Memory B cell (primary cell): ENCODE measurements at regions not wholly inside any gene's neighbourhood (a gene's known extent, or its start where the extent isn't known, plus 50 kb on each side); places are given as distances from the start of the nearest gene placed in this dataset.
"Not testable (repeated sequence)": the region's sequence is repeated elsewhere in the genome, so short reads cannot be mapped to it uniquely, and the experiment has no call there.

ENCODE experiments used
- ATAC-seq: fragments of 150-1000 bp; cut with Tn5 transposase; 2 replicates; pipeline ENCODE4 v1.10.0; 2021; ENCODE audit warnings: low read depth, mild to moderate bottlenecking, moderate library complexity
- DNase-seq, 2 donors: peaks; one replicate each; pipeline ENCODE4 v3.0.0; 2022; ENCODE audit warnings: low spot score in 2 of 2
- H3K27ac Mint-ChIP-seq: one replicate; pipeline ENCODE4 v1.8.0; 2022; ENCODE audit warnings: mild to moderate bottlenecking, moderate library complexity, mixed read lengths
- H3K27me3 Mint-ChIP-seq: one replicate; pipeline ENCODE4 v1.8.0; 2022; ENCODE audit warnings: mixed read lengths
- H3K36me3 Mint-ChIP-seq: one replicate; pipeline ENCODE4 v1.8.0; 2022; ENCODE audit warnings: mild to moderate bottlenecking, mixed read lengths
- H3K4me1 Mint-ChIP-seq: one replicate; pipeline ENCODE4 v1.8.0; 2022; ENCODE audit warnings: mixed read lengths
- H3K4me3 Mint-ChIP-seq: one replicate; pipeline ENCODE4 v1.8.0; 2022; ENCODE audit warnings: mild to moderate bottlenecking, moderate library complexity, mixed read lengths
- H3K9me3 Mint-ChIP-seq: one replicate; pipeline ENCODE4 v1.8.0; 2022; ENCODE audit warnings: mixed read lengths

DNA sequence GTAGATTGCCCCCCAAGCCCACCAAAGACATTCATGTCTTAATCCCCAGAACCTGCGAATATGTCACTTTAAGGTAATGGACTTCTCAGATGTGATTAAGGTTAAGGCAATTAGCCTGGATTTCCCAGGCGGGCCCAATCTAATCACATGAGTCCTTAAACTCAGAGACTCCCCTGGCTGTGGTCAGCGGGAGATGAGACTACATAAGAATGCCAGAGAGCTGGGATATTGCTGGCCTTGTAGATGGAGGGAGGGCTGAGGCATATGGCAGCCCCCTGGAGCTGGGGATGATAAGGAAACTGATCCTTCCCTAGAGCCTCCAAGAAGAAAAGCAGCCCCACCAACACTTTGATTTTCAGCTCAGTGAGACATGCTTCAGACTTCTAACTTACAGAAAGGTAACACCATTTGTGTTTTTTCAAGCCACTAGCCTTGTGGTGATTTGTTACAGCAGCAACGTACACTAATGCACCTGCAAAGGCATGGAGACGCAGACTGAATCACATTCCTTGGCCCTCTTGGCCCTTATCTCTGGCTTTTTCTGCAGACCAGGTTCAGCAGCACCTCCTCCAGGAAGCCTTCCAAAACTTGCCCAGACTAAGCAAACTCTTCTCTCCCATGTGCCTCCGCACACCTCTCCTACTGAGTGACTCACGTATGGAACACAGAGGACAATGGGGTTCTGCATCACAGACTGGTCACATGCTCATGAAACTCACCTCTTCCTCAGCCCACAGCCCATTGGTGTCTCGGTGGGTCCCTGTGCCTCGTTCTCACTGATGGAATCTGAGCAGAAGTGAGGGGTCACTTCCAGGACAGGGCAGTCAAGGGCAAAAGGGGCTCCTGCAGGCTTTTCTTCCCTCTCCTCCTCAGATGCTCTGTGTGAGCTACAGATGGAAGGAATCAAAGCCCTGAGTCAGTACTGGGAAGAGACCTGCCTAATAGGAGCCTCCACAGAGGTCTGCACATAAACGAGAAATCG lies 86.3 kb upstream of the HMGXB4 start:
- Mint-ChIP-seq H3K36me3 (no peaks in the 10 kb centered on the region), H3K4me1 (no peaks in the 10 kb centered on the region), H3K27ac (no peak overlapping the region), H3K4me3 (no peak overlapping the region), H3K9me3 (peaks cover 1% of the 10 kb centered on the region), H3K27me3 (peaks cover 11% of the 10 kb centered on the region)
- ATAC-seq (no peak), DNase-seq (no peak)

DNA sequence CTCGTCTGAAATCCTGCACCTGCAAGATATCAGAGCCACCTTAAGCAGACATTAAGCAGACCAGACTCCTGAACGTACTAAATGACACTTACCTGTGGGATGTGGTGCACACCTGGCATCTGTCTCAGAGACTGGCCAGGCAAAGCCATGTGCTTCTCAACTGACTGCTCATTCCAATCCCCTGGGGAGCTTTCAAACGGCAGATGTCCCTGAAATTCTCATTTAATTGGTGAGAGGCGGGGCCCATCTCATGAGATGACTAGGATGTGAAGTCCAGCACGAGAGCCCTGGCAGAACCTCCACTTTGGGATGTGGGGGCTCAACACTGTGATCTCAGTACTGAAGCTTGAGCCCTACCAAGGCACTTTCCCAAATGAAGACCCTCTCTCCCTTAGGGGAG lies 84.9 kb upstream of the HMGXB4 start:
- no peak for DNase-seq
- no peaks in the 10 kb centered on the region for H3K36me3 Mint-ChIP-seq

DNA sequence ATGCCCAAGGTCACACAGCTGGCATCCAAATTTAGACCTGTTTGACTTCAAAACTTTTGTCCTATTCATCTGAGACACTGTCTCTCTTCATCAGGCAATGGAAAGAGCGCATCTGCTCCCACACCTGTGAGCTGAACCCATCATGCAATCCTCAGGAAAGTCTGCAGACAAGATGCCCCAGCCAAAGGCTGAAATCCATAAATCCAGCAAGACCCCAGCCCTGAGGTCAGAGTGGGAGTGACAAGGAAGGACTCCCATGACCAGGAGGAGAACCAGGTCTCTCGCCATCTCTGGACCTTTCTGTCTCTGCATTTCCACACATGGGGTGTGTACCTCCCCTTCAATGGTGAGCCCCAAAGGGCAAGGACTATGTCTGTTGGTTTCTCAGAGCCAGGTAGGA lies 83.6 kb upstream of the HMGXB4 start:
- Mint-ChIP-seq H3K27me3 (peaks cover 16% of the 10 kb centered on the region), H3K9me3 (no peaks in the 10 kb centered on the region), H3K36me3 (no peaks in the 10 kb centered on the region), H3K4me3 (no peak overlapping the region), H3K4me1 (no peaks in the 10 kb centered on the region), H3K27ac (no peak overlapping the region)
- ATAC-seq (no peak), DNase-seq (no peak)

More for the DNA sequence above, 84.9 kb upstream of the HMGXB4 start:
- H3K9me3 Mint-ChIP-seq = no peaks in the 10 kb centered on the region
- no peaks in the 10 kb centered on the region for H3K4me1 Mint-ChIP-seq
- peaks cover 14% of the 10 kb centered on the region for H3K27me3 Mint-ChIP-seq
- no peak for ATAC-seq
- no peak overlapping the region for H3K27ac Mint-ChIP-seq
- H3K4me3 Mint-ChIP-seq = no peak overlapping the region

DNA sequence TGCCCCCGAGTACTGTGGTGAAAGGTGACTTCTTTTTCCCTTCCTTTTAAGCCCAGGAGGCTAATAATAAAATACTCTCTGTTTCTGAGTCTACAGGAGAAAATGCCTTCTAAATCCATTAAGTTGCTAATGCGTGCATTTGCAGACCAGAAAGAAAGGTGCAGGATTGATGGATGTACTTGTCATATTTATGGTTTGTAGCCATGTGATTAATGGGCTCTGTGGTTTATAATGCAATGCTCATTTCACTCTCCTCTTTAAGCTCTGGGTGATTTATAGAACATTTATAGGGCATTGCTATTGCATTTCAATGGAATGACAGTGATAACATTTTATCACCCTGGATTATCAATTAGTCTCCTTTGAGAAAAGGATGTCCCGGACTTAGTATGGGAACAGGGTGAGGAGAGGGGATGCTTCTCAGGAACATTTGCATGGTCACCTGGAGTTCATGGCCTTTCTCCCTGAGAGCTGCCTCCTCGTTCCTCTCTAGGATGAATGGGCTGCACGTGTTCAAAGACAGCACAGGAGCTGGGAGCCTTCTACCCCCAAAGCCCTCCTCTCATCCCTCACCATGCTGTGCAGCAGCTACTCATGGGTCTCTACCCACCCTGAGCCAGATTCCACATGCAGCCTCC lies 82.8 kb upstream of the HMGXB4 start:
- Mint-ChIP-seq H3K4me3 (no peak overlapping the region), H3K36me3 (no peaks in the 10 kb centered on the region)
- no peak for ATAC-seq

DNA sequence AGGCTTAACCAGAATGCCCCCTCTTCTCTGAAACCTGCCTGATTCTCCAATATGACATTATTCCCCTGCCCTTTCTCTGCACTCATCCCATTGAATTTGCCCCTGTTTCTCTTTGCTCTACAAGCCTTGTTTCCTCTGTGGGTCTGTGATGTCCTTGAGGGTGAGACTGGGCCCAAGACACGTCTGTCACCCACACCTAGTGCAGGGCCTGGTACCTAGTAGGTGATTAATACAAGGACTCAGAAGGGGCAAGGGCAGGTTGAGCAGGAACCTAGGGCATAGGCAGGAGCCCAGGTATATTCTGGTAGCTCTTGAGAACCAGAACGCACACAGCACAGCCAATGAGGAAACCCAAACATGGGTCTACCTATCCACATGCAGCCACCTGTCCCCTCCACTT lies 81.9 kb upstream of the HMGXB4 start:
- H3K9me3 Mint-ChIP-seq = no peaks in the 10 kb centered on the region
- peaks cover 16% of the 10 kb centered on the region for H3K27me3 Mint-ChIP-seq
- H3K4me1 Mint-ChIP-seq = no peaks in the 10 kb centered on the region
- no peak overlapping the region for H3K4me3 Mint-ChIP-seq
- H3K27ac Mint-ChIP-seq = no peak overlapping the region
- no peaks in the 10 kb centered on the region for H3K36me3 Mint-ChIP-seq
- no peak for ATAC-seq
- no peak for DNase-seq

More for the DNA sequence above, 82.8 kb upstream of the HMGXB4 start:
- H3K4me1 Mint-ChIP-seq = no peaks in the 10 kb centered on the region
- peaks cover 17% of the 10 kb centered on the region for H3K27me3 Mint-ChIP-seq
- no peak for DNase-seq
- H3K9me3 Mint-ChIP-seq = no peaks in the 10 kb centered on the region
- no peak overlapping the region for H3K27ac Mint-ChIP-seq

DNA sequence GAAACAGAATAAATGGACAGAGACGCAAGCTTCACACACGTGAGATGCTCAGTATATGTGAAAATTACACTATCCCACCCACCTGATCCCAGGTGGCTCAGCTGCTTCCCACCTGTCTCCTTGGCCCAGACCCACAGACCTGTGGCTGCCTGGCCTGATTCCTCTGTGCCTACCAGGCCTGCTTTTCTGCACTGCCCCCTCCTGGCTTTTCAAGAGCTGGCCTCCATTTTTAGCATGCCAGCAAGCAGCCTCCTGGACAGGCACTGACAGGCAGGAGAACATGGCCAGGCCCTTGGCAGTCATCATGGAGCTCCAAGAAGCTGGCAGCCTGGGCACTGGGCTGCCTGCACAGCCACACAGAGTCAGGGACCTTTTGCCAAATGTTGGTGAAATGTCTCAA lies 79.5 kb upstream of the HMGXB4 start:
- H3K9me3 Mint-ChIP-seq = no peaks in the 10 kb centered on the region
- H3K27ac Mint-ChIP-seq = no peak overlapping the region
- ATAC-seq (no peak), DNase-seq (no peak)
- H3K27me3 Mint-ChIP-seq = peaks cover 14% of the 10 kb centered on the region
- no peaks in the 10 kb centered on the region for H3K4me1 Mint-ChIP-seq
- H3K4me3 Mint-ChIP-seq = no peak overlapping the region
- no peaks in the 10 kb centered on the region for H3K36me3 Mint-ChIP-seq

DNA sequence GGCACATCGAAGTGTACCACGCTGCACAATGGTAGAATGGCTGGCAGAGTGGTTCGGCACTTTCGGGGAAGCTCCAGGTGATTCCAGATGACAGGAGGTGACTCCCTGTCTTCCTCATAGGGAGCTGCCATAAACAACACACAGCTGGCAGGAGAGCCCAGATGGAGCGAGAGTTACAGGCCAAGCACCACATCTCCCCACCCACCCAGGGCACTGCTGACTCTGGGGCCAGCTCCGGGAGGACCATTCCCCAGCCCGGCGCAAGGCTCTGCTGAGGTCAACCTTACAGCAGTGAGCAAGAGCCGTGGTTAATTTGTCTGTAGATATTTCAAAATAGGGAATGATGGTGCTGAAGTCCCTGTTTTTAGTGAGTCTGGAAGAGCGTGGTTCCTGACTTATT lies 78.8 kb upstream of the HMGXB4 start:
- peaks cover 14% of the 10 kb centered on the region for H3K27me3 Mint-ChIP-seq
- DNase-seq = no peak
- no peaks in the 10 kb centered on the region for H3K36me3 Mint-ChIP-seq
- H3K9me3 Mint-ChIP-seq = no peaks in the 10 kb centered on the region
- no peak for ATAC-seq
- no peaks in the 10 kb centered on the region for H3K4me1 Mint-ChIP-seq
- H3K27ac Mint-ChIP-seq = no peak overlapping the region
- no peak overlapping the region for H3K4me3 Mint-ChIP-seq

DNA sequence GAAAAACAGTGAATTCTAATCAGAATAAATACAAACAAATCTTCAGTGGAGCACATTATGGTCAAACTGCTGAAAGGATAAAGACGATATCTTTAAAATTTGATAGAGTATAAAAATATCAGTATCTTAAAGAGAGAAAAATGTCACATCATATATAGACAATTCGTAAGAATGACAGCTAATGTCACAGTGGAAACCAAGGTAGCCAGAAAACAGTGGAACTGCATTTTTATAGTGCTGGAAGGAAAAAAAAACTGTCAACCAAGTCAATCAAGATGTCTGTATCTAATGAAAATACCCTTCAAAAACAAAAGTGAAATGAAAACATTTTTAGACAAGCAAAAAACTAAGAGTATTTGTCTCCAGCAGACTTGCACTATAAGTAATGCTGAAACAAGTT lies 73.4 kb upstream of the HMGXB4 start:
- Mint-ChIP-seq H3K27ac (no peak overlapping the region), H3K4me1 (no peaks in the 10 kb centered on the region), H3K4me3 (no peak overlapping the region), H3K9me3 (peaks cover 3% of the 10 kb centered on the region), H3K27me3 (peaks cover 1% of the 10 kb centered on the region), H3K36me3 (no peaks in the 10 kb centered on the region)
- DNase-seq (no peak), ATAC-seq (no peak)

DNA sequence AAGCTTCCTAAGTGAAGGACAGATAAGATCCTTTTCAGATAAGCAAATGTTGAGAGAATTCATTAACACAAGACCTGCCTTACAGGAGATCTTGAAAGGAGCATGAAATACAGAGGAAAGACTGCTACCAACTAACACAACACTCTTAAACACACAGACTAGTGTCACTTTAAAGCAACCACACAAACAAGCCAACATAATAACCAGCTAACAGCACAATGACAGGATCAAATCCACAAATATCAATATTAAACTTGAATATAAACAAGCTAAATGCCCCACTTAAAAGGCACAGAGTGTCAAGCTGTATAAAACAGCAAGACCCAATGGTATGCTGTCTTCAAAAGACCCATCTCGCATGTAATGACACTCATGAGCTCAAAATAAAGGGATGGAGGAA lies 70.8 kb upstream of the HMGXB4 start:
- DNase-seq (no peak), ATAC-seq (no peak)
- Mint-ChIP-seq H3K36me3 (peaks cover 4% of the 10 kb centered on the region), H3K4me3 (no peak overlapping the region), H3K4me1 (no peaks in the 10 kb centered on the region), H3K27me3 (peaks cover 5% of the 10 kb centered on the region), H3K9me3 (peaks cover 14% of the 10 kb centered on the region), H3K27ac (no peak overlapping the region)

DNA sequence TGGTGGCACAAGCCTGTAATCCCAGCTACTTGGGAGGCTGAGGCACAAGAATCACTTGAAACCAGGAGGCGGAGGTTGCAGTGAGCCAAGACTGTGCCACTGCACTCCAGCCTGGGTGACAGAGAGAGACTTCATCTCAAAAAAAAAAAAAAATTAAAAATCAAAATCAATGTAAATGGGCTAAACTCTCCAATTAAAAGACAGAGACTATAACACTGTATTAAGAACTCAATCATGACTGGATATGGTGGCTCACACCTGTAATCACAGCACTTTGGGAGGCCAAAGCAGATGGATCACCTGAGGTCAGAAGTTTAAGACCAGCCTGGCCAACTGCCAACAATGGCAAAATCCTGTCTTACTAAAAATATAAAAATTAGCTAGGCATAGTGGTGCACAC lies 68.4 kb upstream of the HMGXB4 start:
- not testable (repeated sequence) for ATAC-seq, H3K36me3 Mint-ChIP-seq, H3K4me1 Mint-ChIP-seq, DNase-seq, H3K4me3 Mint-ChIP-seq, H3K27me3 Mint-ChIP-seq, H3K27ac Mint-ChIP-seq
- peaks cover 18% of the 10 kb centered on the region for H3K9me3 Mint-ChIP-seq

DNA sequence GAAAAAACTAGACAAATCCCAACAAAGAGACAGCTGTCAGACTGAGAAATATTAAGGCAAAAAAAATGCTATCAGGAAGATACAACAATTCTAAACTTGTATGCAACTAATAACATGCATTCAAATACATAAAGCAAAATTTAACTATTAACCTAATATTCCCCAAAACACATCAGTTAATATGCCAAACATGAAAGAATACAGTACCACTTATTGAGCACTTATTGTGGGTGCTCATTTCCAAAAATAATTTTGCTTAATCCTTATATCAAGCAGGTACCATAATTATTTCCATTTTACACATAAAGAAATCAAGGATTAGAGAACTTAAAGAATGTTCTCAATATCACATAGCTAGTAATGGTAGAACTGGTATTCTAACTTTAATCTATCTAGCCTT lies 67.7 kb upstream of the HMGXB4 start:
- H3K4me3 Mint-ChIP-seq = no peak overlapping the region
- no peaks in the 10 kb centered on the region for H3K4me1 Mint-ChIP-seq

DNA sequence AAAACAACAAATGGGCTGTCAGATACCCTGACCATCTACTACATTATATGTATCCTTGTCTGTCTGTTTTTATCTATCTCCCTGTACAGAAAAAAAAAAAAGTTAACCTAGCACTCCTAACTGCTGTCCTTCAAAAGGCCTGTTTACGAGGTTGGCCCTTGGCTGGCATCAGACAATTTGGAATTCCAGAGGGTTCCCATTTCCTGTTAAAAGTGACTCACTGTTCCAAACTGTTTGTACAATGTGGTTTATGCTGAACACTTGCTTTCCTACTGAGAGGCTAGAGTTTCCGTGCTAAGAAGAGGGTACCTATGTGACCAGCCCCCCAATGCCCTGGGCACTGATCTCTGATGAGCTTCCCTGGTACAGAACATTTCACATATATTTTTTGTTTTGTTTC lies 65.9 kb upstream of the HMGXB4 start:
- peaks cover 18% of the 10 kb centered on the region for H3K9me3 Mint-ChIP-seq
- no peak overlapping the region for H3K4me3 Mint-ChIP-seq
- ATAC-seq (no peak), DNase-seq (no peak)
- H3K27me3 Mint-ChIP-seq = peaks cover 4% of the 10 kb centered on the region
- peaks cover 4% of the 10 kb centered on the region for H3K36me3 Mint-ChIP-seq
- H3K4me1 Mint-ChIP-seq = no peaks in the 10 kb centered on the region
- no peak overlapping the region for H3K27ac Mint-ChIP-seq

More for the DNA sequence above, 67.7 kb upstream of the HMGXB4 start:
- peaks cover 18% of the 10 kb centered on the region for H3K9me3 Mint-ChIP-seq
- H3K27me3 Mint-ChIP-seq = peaks cover 5% of the 10 kb centered on the region
- DNase-seq (no peak), ATAC-seq (no peak)
- no peak overlapping the region for H3K27ac Mint-ChIP-seq
- H3K36me3 Mint-ChIP-seq = peaks cover 4% of the 10 kb centered on the region

DNA sequence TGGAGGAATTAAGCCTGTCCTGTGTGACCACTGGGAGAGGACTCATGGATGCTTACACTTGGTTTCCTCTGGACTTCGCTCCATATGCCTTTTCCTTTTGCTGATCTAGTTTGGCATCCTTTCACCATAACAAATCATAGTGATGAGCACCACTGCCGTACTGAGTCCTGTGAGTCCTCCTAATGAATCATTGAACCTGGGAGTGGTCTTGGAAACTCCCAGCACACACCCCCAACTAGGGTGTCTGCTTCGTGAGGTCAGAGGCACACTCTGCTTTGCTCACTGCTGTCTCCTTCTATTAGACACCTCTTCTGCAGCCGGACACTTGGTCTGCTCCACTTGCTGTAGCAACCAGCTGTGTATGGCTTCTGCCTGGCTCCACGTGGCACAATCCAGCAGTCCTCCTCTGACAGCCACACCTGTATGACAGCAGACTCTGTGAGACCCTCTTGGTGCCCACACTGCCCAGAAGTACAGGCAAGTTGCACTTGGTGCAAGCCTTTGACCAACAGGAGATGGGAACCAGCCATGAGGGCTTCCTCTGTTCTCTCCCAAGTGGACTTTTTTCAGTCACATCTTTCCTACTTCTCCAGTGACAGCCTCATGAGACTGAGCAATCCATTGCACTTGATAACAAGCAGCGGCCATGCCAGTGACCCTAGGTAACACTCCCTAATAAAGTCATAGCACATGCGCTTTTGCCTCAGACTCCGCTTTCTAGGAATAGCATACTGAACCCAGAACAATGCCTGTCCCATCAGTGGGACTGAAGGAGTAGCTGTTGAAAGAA lies 65.0 kb upstream of the HMGXB4 start:
- no peak for DNase-seq
- no peak overlapping the region for H3K27ac Mint-ChIP-seq

DNA sequence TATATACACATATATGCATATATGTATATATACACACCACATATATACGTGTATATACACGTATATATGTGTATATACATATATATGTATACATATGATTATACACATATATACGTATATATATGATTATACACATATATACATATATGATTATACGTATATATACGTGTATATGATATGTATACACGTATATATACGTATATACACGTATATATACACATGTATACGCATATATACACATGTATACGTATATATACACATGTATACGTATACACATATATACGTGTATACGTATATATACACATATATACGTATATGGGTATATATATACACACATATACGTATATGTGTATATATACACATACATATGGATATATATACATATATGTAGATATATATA lies 62.1 kb upstream of the HMGXB4 start:
- H3K4me3 Mint-ChIP-seq = no peak overlapping the region
- no peaks in the 10 kb centered on the region for H3K4me1 Mint-ChIP-seq
- peaks cover 4% of the 10 kb centered on the region for H3K36me3 Mint-ChIP-seq
- ATAC-seq = no peak
- DNase-seq = no peak
- H3K27ac Mint-ChIP-seq = no peak overlapping the region
- peaks cover 6% of the 10 kb centered on the region for H3K27me3 Mint-ChIP-seq
- H3K9me3 Mint-ChIP-seq = peaks cover 7% of the 10 kb centered on the region

More for the DNA sequence above, 65.0 kb upstream of the HMGXB4 start:
- no peak for ATAC-seq
- no peak overlapping the region for H3K4me3 Mint-ChIP-seq
- H3K9me3 Mint-ChIP-seq = peaks cover 18% of the 10 kb centered on the region
- H3K4me1 Mint-ChIP-seq = no peaks in the 10 kb centered on the region
- H3K36me3 Mint-ChIP-seq = peaks cover 4% of the 10 kb centered on the region
- H3K27me3 Mint-ChIP-seq = peaks cover 4% of the 10 kb centered on the region
